ENCODE measurements at regions not wholly inside any gene's neighbourhood (a gene's known extent, or its start where the extent isn't known, plus 50 kb on each side); places are given as distances from the start of the nearest gene placed in this dataset.

DNA sequence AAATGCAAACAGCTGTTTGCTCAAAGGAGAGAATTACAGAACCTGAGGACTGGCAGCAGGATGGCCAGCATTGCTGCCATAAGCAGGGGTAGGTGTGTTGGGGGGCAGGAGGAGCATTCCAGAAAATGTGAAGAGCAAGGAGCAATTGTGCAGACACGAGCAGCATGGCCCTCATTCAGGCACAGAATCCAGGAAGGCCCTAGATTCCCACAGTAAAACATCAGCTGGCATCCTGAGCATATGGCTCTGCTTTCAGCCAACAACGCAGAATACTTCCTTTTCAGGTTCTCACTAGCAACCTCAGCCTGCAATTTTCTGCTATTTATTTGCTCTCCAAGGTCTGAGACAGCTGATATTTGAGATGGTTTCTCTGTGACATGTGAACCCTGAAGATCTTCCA, 243.4 kb upstream of the POU3F2 start:
- TF ChIP-seq, protein P1, sequence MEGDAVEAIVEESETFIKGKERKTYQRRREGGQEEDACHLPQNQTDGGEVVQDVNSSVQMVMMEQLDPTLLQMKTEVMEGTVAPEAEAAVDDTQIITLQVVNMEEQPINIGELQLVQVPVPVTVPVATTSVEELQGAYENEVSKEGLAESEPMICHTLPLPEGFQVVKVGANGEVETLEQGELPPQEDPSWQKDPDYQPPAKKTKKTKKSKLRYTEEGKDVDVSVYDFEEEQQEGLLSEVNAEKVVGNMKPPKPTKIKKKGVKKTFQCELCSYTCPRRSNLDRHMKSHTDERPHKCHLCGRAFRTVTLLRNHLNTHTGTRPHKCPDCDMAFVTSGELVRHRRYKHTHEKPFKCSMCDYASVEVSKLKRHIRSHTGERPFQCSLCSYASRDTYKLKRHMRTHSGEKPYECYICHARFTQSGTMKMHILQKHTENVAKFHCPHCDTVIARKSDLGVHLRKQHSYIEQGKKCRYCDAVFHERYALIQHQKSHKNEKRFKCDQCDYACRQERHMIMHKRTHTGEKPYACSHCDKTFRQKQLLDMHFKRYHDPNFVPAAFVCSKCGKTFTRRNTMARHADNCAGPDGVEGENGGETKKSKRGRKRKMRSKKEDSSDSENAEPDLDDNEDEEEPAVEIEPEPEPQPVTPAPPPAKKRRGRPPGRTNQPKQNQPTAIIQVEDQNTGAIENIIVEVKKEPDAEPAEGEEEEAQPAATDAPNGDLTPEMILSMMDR (IDR thresholded peaks at IDR 0.05; ENCODE audit: control insufficient read depth, extremely low read depth, insufficient read depth), result no peak
- H3K4me3 ChIP-seq (ENCODE audit: low read depth, low read length), result no peak overlapping the region
- DNase-seq (ENCODE audit: low read depth), result no peak

DNA sequence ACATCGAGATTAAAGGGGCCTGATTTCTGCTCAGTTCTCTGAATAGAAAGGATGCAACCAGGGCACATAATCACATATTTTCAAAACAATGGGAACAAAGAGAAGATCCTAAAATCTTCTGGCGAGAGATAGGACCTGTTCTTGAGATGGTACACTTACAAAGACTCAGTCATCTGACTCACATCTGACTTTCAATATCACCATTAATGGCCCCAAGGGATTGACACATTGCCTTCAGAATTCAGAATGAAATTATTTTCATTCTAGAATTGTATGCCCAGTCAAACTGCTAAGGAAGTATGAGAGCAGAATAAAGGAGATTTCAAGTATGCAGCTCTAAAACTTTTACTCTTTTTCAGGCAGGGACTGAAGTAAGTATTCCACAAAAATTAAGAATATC, 240.7 kb upstream of the POU3F2 start:
- TF ChIP-seq, protein P1 (IDR thresholded peaks at IDR 0.05; ENCODE audit: control insufficient read depth, extremely low read depth, insufficient read depth), result no peak
- DNase-seq (ENCODE audit: low read depth), result no peak
- H3K4me3 ChIP-seq (ENCODE audit: low read depth, low read length), result no peak overlapping the region

DNA sequence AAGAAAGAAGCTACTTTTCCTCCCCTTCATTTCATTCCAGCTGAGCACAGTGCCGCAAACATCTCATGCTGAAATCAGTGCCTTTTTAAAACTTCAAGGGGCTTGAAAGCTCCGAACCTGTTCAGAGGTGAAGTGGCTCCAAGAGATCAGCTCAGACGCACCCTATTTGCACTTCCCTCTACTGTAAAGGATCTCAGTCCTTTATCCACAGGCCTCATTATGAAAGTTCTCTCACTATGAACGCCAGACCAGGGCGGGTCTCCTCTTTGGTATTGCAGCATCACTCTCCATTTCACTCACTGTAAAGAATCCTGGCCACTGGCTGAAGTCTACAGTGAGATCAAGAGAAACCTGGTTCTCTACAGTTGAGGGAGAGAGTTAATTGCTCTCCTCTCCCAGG, 232.7 kb upstream of the POU3F2 start:
- DNase-seq (ENCODE audit: low read depth), result no peak
- TF ChIP-seq, protein P1 (IDR thresholded peaks at IDR 0.05; ENCODE audit: control insufficient read depth, extremely low read depth, insufficient read depth), result no peak
- no peak overlapping the region for H3K4me3 ChIP-seq (ENCODE audit: low read depth, low read length)

DNA sequence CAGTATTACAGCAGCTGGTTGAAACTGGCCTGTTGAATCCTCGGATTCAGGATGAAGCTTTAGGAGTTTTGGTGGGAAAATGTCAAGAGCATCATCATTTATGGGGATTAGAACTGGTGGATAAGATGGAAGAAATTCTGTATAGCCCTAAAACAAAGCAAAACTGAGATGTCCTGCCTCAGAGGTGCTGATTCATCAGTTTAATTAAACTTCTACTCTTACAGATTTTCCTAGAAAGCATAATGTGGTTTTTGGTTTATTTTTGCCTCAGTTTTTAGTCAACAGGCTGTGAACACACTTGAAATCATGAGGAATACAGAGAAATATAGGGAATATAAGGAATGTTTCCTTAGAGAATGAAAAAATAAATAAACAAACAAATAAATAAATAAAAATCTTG, 228.7 kb upstream of the POU3F2 start:
- DNase-seq (ENCODE audit: low read depth), result no peak
- no peak overlapping the region for H3K4me3 ChIP-seq (ENCODE audit: low read depth, low read length)
- TF ChIP-seq, protein P1 (IDR thresholded peaks at IDR 0.05; ENCODE audit: control insufficient read depth, extremely low read depth, insufficient read depth), result no peak

DNA sequence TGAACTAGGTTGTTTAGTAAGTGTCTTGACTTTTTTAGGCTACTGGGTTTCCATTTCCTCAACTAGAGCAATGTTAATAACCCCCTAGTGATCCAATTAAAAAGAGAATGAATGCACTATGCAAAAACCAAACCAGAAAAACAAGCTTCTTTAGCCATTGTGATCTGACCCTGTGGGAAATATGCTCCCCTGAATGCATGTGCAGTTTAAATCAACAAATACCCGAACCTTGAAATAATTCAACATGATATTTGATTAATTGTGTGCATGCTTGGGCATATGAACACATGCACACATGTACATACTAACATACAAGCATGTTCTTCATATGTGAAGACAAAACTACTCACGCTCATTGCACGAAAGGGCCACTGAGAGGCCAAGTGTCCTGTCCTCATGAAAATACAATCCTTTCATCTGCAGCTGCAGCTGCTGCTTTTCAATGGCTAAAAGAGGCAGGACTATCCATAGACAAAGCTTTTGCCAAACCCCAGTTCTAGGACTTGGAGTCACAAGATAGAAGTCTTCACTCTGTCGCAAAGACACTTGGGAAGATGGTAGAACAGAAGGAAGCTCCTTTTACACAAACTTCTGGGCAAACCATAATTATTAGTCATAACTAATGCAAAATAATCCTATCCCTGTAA, 207.1 kb upstream of the POU3F2 start:
- TF ChIP-seq, protein P1 (IDR thresholded peaks at IDR 0.05; ENCODE audit: control insufficient read depth, extremely low read depth, insufficient read depth), result no peak
- no peak for DNase-seq (ENCODE audit: low read depth)
- no peak overlapping the region for H3K4me3 ChIP-seq (ENCODE audit: low read depth, low read length)

DNA sequence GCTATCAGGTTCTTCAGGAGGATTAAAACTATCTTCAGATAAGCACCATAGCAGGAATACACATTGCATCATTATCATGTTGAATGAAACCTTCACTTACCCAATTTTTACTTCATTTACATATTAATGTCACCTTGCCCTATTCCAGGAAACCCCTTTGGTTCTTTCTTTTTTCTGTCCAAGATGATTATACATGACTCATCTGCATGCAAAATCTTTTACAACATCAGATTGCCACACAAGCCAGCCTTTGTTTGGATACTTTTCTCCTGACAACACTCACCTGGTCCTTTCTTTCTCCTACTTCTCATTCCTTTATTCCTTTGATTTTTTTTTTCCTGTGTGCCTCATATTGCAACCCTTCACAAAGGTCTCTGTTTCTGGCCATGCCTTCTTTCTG, 200.5 kb upstream of the POU3F2 start:
- DNase-seq (ENCODE audit: low read depth), result no peak
- TF ChIP-seq, protein P1 (IDR thresholded peaks at IDR 0.05; ENCODE audit: control insufficient read depth, extremely low read depth, insufficient read depth), result no peak
- no peak overlapping the region for H3K4me3 ChIP-seq (ENCODE audit: low read depth, low read length)

DNA sequence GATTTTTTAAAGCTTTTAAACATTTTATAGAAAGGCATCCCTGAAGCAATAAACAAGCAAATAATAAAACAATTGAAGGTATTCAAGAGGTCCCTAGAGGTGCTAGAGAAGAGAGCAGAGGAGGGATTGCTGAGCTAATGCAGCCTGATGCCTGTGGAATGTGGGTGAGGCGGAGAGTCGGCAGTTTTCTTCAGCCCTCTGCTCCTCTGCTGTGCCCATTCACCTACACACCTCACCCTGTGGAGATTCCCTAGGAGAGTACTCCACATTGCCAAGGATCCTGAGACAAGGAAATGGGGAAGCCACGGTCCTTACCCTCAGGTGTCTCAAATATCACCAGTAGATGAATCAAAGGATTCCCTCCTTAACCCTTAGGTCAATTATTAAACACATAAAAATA, 199.8 kb upstream of the POU3F2 start:
- TF ChIP-seq, protein P1 (IDR thresholded peaks at IDR 0.05; ENCODE audit: control insufficient read depth, extremely low read depth, insufficient read depth), result no peak
- DNase-seq (ENCODE audit: low read depth), result no peak
- H3K4me3 ChIP-seq (ENCODE audit: low read depth, low read length), result no peak overlapping the region
